ENCODE measurements at regions not wholly inside any gene's neighbourhood (a gene's known extent, or its start where the extent isn't known, plus 50 kb on each side); places are given as distances from the start of the nearest gene placed in this dataset.
A peak's percentile ranks its signal among the peaks of the same experiment; 100 is the strongest.

DNA sequence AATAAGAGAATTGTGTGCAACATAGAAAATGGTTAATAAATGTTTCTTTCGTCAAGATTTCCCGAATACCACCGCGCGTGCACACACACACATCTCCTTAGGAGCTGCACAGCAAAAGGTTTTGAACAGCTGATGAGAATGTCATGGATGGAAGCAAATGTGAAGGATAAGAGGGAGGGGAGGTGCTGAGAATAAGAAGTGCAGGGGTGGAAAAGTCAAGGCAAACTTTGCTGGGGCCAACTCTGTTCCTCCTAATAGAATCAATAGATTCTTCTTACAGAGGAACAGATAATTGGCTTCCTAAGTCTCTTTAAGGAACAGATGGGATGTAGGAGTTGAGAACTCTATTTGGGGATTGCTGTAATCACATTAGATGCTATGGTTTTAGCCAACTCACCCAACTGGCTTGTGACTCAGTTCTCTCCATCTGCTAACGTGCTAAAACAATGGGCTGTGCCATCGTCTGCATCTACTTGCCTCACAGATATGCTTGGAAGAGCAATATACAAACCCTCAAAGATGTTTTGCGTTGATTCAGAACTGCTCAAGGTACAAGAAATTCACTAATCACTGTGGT, 408.2 kb upstream of the CELF2 start:
- DNase-seq (ENCODE audit: missing footprints) (no peak), ATAC-seq (no peak)
- intact Hi-C loops (cut with DNase I), result no loop called here

DNA sequence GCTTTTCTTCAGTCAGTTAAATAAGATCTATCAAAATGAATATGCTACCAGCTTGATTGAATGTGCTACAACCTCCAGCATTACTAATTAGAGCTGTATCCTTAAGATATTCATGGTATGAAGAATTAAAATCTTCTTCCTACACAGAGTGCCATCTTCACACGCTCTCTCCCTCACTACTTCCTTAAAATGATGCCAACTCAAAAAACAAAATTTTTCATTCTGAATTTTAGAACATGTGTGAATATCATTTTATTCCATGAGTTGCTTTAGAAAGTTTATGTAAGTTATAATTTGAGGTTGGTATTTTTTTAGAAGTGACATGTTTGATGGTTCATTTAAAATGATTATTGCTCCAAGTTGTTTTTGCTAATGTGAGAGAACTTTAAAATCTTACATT, 407.5 kb upstream of the CELF2 start:
- no peak for DNase-seq (ENCODE audit: missing footprints)

DNA sequence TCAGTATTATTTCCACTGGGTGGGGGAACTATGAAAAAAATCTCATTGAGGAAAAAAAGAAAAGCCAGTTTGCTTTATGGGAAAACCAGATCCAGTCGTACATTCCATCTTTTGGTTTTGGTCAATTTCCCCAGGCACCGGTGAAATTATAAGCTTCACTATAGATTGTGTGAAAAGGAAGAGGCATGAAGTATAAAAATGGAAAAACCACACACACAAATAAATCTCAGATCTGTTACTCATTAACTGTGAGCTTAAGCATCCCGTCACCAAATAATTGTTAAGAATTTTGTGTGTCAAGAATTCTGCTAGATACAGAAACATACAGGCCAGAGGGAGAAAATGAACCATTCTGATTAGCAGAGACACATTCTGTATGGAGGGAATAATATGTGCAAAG, 405.5 kb upstream of the CELF2 start:
- ATAC-seq, result no peak
- DNase-seq (ENCODE audit: missing footprints), result no peak
- intact Hi-C loops (cut with DNase I), result no loop called here

More for the DNA sequence above, 407.5 kb upstream of the CELF2 start:
- no peak for ATAC-seq
- intact Hi-C loops (cut with DNase I), result no loop called here

GRCh38 chr10:10613656-10614244, 403.9 kb upstream of the CELF2 start:
- intact Hi-C loops (cut with DNase I), result no loop called here
- DNase-seq (ENCODE audit: missing footprints) (no peak), ATAC-seq (no peak)

DNA sequence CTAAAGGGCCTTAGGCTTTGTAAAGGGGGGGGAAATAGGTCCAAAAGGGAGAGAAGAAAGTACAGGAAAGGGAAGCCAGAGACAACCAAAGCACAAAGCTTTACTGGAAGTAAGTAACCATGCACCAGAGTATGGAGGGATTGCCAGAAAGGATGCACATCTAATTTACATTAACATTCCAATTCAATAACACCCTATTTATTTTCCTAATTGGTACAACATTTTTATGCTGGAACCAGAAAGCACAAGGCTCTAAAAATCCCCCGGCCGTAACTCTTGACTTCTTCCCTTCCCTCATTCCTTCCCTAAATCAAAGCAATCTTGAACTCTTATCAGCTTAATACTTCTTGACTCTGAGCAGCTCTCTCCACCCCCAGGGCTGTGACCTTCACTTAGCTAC, 400.0 kb upstream of the CELF2 start:
- intact Hi-C loops (cut with DNase I), result no loop called here
- ATAC-seq (no peak), DNase-seq (ENCODE audit: missing footprints) (no peak)

- ATAC-seq (no peak), DNase-seq (ENCODE audit: missing footprints) (no peak)
- intact Hi-C loops (cut with DNase I), result no loop called here
Observed at GRCh38 chr10:10618139-10618538, 399.5 kb upstream of the CELF2 start.

DNA sequence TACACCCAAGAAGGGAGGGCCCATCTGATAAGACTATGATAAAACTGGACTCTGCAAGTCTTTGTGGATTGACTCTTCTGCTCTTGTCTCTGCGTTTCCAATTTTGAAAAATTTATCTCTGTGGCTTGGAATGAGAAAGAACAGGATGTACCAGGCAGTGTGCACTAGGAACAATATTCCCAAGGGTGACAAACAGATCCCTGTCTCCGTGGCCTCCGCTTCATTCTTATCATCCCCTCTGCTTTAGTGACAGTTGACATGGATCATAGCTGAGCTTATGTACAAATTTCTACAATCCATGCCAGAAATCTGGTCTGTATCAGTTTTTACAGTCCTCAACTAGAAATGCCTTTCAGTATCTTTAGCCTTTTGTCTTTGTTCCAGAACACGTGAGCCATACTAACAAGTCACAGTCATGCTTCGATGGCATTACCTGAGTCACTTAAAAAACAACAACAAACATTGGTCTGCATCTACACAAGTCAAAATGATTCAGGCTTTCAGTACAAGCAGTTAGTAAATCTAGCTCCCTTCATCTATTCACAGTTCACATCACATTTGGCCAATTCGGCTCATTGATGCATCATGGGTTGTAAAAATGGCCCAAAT, 393.6 kb upstream of the CELF2 start:
- ATAC-seq, result peak; percentile 92
- intact Hi-C loops (cut with DNase I), result no loop called here
- DNase-seq (ENCODE audit: missing footprints), result no peak

DNA sequence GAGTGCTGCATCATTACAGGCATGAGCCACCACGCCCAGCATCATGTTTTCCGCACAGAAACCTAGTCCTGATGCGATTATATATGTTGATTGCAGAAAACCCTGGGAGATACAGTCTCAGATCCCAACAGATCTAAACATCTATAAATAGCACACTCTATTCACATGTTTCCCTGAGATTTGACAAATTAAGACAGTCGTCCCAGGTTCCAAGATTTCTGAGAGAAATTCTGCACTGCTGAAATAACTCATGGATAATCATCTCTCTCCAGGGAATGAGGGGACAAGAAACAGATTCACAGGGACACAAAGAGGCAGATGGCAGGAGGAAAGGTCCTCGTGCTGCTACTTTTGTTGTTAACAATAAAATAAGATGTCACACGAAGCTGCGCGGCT, 393.1 kb upstream of the CELF2 start:
- intact Hi-C loops (cut with DNase I), result no loop called here
- DNase-seq (ENCODE audit: missing footprints) (no peak), ATAC-seq (no peak)

DNA sequence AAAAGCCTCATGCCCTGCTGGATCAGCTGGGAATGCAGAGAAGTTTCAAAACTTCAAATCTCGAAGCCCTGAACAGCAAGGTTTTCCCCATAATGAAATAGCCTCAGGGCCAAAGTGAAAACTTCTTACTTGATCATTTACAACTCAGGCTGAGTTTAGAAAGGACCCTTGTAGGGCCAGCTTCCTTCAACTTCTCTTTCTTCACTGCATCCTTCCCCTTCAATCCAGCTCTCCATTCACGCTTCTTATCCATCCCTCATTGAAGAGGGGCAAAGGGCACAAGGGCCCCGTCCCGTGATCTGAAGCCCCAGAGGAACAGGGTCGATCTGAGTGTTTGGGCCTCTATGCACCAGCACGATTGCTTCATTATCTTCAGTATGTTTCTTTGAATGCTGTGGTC, 392.2 kb upstream of the CELF2 start:
- DNase-seq (ENCODE audit: missing footprints) (no peak), ATAC-seq (no peak)
- intact Hi-C loops (cut with DNase I), result no loop called here

DNA sequence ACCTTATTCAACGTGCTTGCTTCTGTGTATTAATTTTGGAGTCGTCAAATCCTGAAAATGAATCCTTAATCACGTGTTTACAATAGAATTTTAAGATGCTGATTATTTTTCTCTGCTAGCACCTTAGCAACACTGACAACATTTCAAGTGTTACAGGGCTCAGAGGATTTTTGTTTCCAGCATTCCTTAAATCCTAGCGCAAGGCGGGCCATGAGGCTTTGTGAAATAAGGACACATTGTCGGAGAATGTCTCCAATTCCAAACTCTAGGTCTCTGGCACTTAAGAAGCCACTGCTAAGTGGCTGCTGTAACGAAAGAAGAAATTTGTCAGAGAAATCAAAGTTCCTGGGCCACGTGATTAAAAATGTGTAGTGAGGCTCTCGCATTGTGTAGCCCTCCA, 390.9 kb upstream of the CELF2 start:
- DNase-seq (ENCODE audit: missing footprints), result no peak
- no peak for ATAC-seq
- intact Hi-C loops (cut with DNase I), result no loop called here

GRCh38 chr10:10627414-10627813, 390.3 kb upstream of the CELF2 start:
- ATAC-seq (no peak), DNase-seq (ENCODE audit: missing footprints) (no peak)
- intact Hi-C loops (cut with DNase I), result no loop called here

DNA sequence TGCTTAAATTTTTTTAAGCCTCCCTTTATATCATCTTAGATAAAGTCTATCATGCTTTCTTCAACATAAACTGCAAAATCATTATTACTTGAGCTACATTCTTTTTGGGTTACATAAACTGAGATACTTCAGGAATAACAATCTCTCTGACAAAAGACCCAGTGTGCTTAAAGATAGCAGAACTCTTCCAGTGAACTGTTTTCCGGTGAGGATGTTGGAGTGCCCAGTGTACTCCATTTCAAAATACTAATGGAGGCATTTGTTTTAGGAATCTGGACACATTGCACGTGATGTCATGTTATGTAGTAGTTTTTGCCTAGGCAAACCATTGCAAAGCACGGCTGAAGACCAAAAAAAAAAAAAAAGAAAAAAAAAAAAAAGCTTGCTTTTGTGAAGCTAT, 388.2 kb upstream of the CELF2 start:
- no peak for ATAC-seq
- intact Hi-C loops (cut with DNase I), result no loop called here
- DNase-seq (ENCODE audit: missing footprints), result no peak

GRCh38 chr10:10630281-10630680, 387.4 kb upstream of the CELF2 start:
- ATAC-seq, result peak; percentile 11
- DNase-seq (ENCODE audit: missing footprints), result no peak
- intact Hi-C loops (cut with DNase I), result no loop called here

DNA sequence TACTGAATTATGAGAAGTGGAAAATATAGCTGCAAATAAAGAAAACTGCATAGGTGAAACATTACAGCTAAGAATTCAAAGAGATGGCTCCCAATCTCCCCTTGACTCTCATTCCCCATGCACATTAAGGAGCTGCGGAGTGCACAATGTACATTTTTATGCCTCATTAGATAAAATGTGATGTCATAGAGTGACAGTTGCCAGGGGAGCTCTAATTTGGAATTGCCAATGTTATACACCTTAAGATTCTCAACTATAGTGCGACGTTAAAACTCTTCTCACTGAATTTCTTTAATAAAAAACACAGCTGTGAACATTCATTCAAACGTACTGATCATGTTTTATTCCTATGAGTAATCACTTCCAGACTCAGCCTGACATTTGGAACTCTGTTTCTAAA, 386.9 kb upstream of the CELF2 start:
- intact Hi-C loops (cut with DNase I), result no loop called here
- ATAC-seq, result no peak
- DNase-seq (ENCODE audit: missing footprints), result no peak

DNA sequence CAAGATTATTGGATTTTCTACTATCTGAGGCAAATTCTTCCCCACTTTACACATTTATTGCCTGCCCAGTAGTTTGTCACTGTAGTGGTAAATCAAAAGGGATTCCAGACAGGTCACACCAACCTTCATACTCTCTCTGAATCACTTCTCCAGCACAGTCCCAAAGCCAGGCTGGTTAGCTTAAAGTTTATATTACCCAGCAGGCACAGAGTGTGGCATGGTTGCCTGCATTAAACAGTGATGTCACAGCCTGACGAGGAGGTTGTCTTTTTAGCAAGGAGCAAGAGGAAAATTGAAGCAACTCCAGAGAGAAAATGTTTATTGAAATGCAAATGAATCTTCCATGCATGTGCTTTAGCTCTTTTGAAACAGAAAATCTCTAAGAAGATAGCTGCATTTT, 375.5 kb upstream of the CELF2 start:
- ATAC-seq, result no peak
- intact Hi-C loops (cut with DNase I), result loop anchor here (10.0 kb wide), 1 partner anchor 153 kb away; no protein-coding TSS in a partner anchor
- DNase-seq (ENCODE audit: missing footprints), result no peak

GRCh38 chr10:10642751-10643150, 374.9 kb upstream of the CELF2 start:
- peak; percentile 94 for ATAC-seq
- intact Hi-C loops (cut with DNase I), result loop anchor here (10.0 kb wide), 1 partner anchor 152 kb away; no protein-coding TSS in a partner anchor
- peak; percentile 86 for DNase-seq (ENCODE audit: missing footprints)

DNA sequence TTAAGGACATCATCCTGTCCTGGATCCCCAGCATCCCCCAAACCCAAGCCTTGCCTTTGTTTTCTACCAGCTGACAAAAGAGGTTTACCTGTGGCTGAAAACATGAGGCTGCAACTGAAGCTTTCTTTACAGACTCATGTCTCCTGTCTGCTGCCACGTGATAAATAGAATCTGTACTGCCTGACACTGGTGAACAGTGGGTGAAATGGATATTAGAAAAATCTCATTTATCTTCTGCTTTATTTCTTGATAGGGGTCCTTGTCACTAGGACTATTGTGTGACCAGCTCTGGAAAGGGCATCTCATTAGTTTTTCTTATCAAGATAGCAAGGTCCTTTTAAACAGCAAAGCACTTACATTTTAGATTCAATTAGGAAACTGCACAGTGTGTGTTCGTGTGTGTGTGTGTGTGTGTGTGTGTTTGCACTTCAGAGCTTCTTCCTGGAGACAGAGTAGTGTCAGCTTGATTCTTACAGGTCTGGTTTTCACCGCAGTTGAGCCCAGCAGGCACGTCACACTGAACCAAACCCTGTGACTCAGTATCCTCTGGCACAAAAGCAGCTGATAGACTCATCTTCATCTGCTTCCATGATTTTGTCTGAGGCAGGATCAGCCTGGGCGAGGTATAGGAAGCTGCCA, 373.5 kb upstream of the CELF2 start:
- ATAC-seq, result peak; percentile 10
- intact Hi-C loops (cut with DNase I), result loop anchor here (10.0 kb wide), 1 partner anchor 151 kb away; no protein-coding TSS in a partner anchor
- DNase-seq (ENCODE audit: missing footprints), result peak; percentile 50

DNA sequence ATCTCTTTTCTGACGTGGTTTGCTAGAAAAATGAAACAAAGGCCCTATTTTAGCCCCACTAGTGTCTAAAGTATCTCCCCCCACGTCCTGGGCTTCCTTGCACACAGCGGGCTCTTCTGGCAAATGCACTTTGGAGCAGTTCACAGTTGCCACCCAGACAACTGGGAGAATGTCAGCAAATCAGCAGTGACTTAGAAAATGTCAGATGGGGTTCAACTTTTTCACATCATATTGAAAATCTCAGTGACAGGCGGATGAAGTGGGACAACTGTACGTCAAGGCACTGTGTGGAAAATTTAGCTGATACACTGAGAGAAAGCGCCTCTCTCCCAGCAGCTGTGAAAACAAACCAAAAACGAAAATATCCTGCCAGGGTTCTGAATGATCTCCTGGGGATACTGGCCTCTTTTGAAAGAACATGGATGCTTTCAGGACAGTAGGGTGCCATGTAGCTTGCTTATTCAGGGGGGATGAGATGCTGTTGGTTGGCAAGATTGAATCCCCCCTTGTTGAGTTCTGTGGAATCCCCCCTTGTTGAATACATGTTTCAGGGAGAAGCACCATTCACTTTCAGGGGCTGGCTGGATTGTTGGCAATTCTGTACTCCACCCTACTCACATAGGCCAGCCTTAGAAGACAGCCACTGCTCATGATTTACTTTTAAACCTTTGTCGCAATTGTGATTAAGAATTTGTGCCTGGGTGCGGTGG, 372.8 kb upstream of the CELF2 start:
- intact Hi-C loops (cut with DNase I), result loop anchor here (10.0 kb wide), 1 partner anchor 150 kb away; no protein-coding TSS in a partner anchor
- ATAC-seq (peak; percentile 74), DNase-seq (ENCODE audit: missing footprints) (no peak)

- DNase-seq (ENCODE audit: missing footprints), result no peak
- ATAC-seq, result no peak
- intact Hi-C loops (cut with DNase I), result loop anchor here (10.0 kb wide), 1 partner anchor 147 kb away; no protein-coding TSS in a partner anchor
Observed at GRCh38 chr10:10647331-10647730, 370.3 kb upstream of the CELF2 start.

All from Right ventricle myocardium inferior (tissue), 1 donor.